ENCODE measurements at regions not wholly inside any gene's neighbourhood (a gene's known extent, or its start where the extent isn't known, plus 50 kb on each side); places are given as distances from the start of the nearest gene placed in this dataset.

GRCh38 chr9:74403581-74403980 lies 93.6 kb upstream of the RORB start:
- TF ChIP-seq CTCF (IDR thresholded peaks at IDR 0.05) (no peak), POLR2A (IDR thresholded peaks at IDR 0.05) (no peak), POLR2AphosphoS5 (IDR thresholded peaks at IDR 0.05) (no peak)

All from stomach (tissue), 4 donors.